GM21576 (cell line): ENCODE measurements at regions not wholly inside any gene's neighbourhood (a gene's known extent, or its start where the extent isn't known, plus 50 kb on each side); places are given as distances from the start of the nearest gene placed in this dataset.

Experiments used
- ATAC-seq: cut with Tn5 transposase; IDR thresholded peaks from one replicate; pipeline ENCODE4 v1.9.1; 2021; ENCODE audit warnings: mild to moderate bottlenecking, moderate library complexity; ENCODE audit not compliant: unreplicated experiment

DNA sequence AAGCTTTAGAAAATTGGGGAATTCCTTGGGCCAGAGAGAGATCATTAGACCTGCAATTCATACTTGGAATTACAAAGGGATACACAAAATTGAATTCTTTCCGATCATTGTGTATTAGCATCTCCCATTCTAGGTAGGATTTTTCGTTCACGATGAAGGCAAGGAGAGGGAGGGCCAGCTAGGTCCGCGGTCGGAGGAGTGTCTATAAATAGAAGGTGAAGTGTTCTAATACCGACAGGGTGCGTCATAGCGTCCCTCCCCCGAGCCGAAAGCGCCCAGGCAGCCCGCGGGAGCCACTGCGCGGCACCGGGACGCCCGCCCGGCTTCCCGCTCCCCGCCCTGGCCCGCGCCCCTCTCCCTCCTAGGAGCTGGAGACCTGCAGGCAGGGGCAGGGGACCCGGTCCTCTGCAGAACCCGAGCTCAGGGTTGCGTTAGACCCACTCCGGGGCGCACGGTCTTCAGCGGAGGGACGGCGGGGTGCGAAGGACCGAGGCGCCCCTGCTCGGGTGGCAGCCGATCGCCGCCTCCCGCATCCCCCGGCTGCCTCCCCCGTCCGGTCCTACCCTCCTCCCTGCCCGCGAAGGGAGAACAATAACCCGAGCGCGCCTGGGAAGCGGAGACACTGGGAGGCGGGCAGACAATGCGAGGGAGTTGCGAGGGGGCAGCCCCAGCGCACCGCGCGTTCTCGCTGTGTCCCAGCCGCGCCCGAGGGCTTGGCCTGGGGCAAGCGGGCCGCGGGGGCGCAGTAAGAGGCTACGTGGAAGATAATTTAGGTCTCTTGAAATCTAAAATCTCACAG is 114.2 kb upstream of the SERTAD2 start:
- ATAC-seq = peak; percentile 83

- no peak for ATAC-seq
Observed at GRCh38 chr2:64768491-64769005, 114.8 kb upstream of the SERTAD2 start.

DNA sequence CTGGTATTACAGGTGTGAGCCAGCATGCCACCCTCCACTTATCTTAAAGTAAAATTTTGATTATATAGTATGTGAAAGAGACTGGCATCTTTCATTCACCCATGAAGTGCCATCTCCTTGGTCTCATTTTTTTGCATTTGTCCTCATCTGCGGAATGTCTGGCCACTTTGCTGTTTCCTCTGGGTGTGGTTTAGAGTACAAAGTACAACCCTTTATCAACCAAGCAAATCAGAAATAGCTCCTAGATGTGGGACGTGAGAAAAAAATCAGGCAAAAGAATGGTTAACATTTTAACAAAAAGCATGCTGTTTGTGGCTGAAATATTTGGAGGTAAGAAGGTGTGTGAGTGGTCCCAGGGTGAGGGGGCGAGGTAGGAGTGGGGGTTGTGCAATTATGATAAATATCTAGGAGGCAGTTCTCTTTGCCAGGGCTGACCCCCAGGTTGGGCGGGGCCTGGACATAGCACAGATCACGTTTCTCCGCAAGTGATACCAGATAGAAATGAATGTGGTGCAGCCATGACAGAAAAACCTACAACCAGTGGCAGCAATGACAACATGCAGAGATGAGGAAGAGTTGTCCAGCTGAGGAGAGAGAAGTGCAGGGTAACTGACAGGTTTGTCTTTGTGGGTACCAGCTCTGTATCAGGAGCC is 115.8 kb upstream of the SERTAD2 start:
- no peak for ATAC-seq

DNA sequence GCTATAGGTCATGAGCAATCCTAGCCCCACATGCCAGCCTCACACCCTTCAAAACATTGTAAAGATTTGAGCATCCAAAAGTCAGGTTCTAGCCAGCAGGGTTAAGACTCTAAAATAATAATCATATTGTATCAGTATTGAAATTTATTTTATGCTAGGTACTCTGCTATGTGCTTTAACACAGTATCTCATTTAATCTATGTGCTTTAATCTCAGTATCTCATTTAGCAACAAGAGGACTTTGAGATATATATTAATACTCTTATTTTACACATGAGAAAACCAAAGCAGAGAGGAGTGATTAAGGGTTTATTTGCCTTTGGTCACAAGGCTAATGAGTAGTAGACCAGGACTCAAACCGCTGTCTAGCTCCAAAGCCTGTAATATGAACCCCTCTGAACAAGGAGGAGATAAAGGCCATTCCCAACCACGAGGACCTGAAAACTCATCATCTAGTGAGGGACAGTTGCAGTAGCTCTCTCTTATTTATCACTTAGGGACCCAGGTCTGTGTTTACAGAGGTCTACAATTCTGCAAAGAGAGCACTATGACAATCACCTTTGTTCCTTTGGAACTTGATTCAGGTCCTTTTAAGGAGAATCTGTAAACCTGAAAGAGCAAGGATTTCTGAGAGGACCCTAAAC is 116.5 kb upstream of the SERTAD2 start:
- no peak for ATAC-seq

- ATAC-seq = no peak
Observed at GRCh38 chr2:64770781-64771334, 117.1 kb upstream of the SERTAD2 start.

GRCh38 chr2:64771737-64772136 is 118.0 kb upstream of the SERTAD2 start:
- ATAC-seq = no peak

GRCh38 chr2:64773461-64774118 is 119.9 kb upstream of the SERTAD2 start:
- ATAC-seq = no peak

DNA sequence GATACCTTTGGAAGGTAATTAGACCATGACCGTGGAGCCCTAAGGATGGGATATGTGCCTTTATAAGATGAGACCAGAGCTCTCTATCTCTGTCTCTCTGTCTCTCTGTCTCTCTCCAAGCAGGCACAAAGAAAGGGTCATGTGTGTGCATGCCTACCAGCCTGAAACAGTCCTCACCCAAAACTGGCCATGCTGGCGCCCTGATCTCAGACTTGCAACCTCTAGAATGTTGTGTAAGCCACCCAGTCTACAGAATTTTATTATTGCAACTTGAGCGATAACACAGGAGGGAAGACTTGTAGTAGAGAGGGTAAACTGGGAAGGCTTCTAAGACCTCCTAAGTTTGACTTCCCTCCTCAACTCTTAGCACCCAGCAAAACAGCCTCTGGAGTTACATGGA is 124.1 kb upstream of the SERTAD2 start:
- no peak for ATAC-seq

- no peak for ATAC-seq
Observed at GRCh38 chr2:64779117-64779690, 125.5 kb upstream of the SERTAD2 start.

DNA sequence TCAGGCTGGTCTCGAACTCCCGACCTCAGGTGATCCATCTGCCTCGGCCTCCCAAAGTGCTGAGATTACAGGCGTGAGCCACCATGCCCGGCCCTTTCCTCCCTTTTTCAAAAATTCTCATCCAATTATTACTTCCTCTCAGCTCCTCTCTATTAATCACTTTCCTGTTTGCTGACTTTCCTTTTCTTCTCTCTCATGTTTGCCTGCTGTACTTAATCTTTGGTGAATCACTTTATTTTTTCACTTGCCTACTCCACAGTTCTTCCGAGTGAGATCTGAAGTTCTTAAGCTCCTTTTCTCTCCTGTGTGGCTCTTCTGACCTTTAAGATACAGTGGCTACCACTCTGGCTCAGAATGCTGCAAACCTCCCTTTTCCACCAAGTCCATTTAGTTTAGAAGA is 126.3 kb upstream of the SERTAD2 start:
- no peak for ATAC-seq

DNA sequence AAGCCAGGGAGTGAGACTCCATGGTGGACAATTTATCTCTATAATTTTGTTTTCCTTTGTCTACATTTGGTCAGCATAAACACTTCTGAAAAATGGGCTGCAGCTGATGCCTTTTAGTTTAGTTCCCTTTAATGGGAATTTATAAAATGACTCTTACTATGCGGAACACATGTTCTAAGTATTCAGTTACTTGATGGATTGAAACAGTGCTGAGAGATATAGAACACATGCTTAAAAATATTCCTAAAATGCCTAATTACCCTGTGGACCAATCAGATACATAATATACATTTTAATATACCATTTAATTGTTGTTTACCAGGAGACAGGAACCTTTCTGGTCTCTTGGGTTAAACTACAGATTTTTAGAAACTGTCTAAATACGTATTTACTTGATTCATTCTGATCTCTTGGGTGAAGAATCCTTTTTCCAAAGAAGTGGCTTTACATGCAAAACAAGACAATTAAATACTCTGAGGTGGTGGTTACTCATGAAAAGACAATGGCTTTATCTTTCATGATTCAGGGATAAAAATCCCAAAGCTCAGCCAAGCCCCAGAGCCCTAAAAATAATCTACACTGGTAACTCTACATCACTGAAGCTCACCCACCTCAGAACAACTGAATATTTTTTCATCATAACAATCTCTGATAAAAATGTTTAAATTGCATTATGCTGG is 128.1 kb upstream of the SERTAD2 start:
- ATAC-seq = no peak

- no peak for ATAC-seq
Observed at GRCh38 chr2:64784168-64785061, 130.7 kb upstream of the SERTAD2 start.

DNA sequence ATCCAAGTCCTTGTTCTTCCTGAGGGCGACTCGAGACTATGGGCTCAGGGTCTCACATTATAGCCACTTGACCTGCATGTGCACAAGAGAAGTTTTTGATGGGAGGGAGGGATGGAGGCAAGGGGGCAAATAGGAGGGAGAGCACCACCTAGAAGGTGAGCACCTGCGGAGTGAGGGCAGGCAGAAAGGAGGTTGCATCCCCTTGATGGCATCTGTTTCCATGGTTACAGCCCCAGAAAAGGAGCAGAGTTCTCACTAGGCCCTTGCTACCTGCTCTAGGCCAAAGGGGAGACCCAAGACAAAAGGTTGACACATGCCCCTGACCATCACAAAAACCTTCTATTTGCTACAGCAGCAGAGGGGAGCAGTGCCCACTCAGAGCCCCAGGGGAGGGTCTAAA is 131.5 kb upstream of the SERTAD2 start:
- no peak for ATAC-seq

DNA sequence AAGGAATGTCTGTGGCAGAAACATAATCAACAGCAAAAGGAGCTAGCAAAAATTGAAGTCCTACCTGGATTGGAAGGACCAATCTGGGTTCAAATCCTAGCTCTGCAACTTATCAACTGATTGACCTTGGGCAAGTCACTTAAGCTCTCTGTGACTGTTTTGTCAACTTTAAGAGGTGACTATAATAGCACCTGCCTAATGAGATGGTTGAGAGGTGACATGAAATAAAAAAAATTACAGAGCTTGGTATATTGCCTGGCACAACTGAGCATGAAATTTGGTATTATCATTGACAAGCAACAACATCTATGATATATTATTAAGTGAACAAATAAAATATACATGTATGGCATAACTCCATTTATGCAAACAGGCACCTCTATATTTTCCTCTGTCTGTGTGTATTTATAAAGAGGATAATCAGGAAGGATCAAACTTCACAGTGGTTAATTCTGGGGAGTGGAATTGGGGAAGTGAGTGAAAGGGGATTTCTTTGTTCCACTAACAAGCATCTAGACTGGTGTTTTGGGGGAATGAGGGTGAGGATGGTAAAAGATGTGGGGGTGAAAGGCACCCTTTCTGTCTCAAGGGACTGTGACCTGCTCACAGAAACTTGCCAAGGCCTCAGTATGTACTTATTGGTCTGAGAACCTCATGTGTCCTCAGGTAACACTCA is 132.8 kb upstream of the SERTAD2 start:
- no peak for ATAC-seq

GRCh38 chr2:64787019-64787365 is 133.3 kb upstream of the SERTAD2 start:
- ATAC-seq = no peak

DNA sequence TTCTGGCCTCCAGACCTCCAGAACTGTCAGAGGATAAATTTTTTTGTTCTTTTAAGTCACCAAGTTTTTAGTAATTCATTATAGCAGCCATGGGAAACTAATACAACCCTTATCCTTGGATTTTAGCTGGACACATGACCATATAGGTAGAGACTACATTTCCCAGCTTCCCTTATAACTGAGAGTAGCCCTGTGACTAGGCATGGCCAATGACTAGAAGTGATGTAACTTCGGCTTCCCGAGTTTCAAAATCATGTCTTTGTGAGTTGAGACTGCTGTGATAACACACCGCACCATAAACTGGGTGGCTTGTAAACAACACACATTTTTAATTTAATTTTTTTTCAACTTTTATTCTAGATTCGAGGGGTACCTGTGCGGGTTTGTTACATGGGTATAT is 134.0 kb upstream of the SERTAD2 start:
- no peak for ATAC-seq

GRCh38 chr2:64789466-64790320 is 136.0 kb upstream of the SERTAD2 start:
- ATAC-seq = no peak

DNA sequence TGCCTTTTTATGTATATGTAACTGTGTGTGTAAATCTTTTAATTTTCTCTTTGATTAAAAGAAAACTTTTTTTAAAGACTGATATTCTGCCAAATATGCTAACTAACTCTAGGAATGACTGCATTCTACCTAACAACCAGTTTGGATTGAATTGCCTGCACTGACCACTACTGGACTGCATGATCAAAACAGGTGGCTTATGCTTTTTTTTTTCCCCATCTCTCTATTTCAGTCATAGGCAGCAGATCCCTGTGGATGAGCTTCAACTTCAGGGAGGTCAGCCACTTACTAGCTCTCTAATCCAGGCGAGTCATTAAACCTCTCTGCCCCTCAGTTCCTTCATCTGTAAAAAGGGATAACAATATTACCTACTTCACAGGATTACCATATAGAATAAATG is 138.6 kb upstream of the SERTAD2 start:
- no peak for ATAC-seq
